Testis (tissue), 2 donors: ENCODE measurements at regions not wholly inside any gene's neighbourhood (a gene's known extent, or its start where the extent isn't known, plus 50 kb on each side); places are given as distances from the start of the nearest gene placed in this dataset.
"Not testable (repeated sequence)": the region's sequence is repeated elsewhere in the genome, so short reads cannot be mapped to it uniquely, and the experiment has no call there.

Source experiments
- CTCF ChIP-seq, 3 experiments: fragments of 450-650 bp in 2 of 3; fragments of 200-600 bp in 1 of 3; sonication (generic) in 1 of 3; IDR thresholded peaks; one replicate each; pipeline ENCODE4 v1.5.1; 2016 to 2019; ENCODE audit warnings: antibody characterized with exemption in 3 of 3, mild to moderate bottlenecking in 2 of 3, moderate library complexity in 1 of 3
- POLR2A ChIP-seq: fragments of 450-650 bp; IDR thresholded peaks from one replicate; pipeline ENCODE4 v1.6.1; 2017; ENCODE audit warnings: antibody characterized with exemption, mild to moderate bottlenecking, moderate library complexity

- not testable (repeated sequence) for TF ChIP-seq POLR2A; CTCF (IDR thresholded peaks at IDR 0.05)
These were observed 63.2 kb downstream of the OR2B2 start for GRCh38 chr6:27849001-27849400.
